ENCODE measurements at regions not wholly inside any gene's neighbourhood (a gene's known extent, or its start where the extent isn't known, plus 50 kb on each side); places are given as distances from the start of the nearest gene placed in this dataset.

DNA sequence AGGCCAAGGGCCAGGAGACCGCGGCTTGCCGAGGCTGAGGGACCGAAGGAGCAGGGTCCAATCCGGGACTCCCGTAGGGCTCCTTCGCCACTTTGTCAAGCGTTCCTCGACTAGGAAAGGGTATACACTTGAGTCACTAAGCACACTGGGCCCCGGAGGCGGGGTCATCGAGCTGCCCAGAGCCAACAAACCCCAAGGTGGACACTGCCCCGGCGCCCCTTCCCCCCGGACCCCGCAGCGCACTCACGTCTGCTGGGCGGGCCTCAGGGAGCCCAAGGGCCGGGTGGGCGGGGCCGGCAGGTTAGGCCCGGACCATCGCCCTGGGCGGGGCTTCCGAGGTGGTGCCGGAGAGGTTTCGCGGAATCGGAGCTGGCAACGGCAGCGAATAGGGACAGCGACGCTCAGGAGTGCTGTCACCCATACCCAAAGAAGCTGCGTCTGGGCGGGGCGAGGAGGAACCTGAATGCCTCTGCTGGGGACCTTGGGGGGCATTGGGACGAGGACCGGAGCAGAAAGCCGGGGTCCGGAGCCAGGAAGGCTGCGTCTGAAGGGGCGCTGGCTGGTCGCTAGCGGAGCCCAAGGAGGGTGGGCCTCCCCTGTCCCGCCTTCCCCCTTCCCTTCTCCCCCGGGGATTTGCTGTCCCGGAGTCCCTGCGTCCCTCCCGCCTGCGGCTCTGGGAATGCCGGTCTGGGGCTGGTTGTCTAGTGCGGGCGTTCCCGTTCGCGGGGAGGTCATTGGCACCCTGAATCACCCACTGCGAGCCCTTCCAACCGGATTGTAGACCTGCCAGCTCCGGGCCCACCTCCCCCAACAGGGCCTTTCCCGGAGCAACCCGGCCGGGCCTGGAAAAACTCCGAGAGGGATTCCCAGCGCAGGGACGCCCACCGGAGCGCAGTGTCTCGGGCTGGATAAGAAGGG, 118.2 kb upstream of the SMURF2 start:
- TF ChIP-seq, protein P1, sequence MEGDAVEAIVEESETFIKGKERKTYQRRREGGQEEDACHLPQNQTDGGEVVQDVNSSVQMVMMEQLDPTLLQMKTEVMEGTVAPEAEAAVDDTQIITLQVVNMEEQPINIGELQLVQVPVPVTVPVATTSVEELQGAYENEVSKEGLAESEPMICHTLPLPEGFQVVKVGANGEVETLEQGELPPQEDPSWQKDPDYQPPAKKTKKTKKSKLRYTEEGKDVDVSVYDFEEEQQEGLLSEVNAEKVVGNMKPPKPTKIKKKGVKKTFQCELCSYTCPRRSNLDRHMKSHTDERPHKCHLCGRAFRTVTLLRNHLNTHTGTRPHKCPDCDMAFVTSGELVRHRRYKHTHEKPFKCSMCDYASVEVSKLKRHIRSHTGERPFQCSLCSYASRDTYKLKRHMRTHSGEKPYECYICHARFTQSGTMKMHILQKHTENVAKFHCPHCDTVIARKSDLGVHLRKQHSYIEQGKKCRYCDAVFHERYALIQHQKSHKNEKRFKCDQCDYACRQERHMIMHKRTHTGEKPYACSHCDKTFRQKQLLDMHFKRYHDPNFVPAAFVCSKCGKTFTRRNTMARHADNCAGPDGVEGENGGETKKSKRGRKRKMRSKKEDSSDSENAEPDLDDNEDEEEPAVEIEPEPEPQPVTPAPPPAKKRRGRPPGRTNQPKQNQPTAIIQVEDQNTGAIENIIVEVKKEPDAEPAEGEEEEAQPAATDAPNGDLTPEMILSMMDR (conservative IDR thresholded peaks at IDR 0.05; ENCODE audit: low read length), result no peak
- TF ChIP-seq EZH2phosphoT487 (IDR thresholded peaks at IDR 0.05; ENCODE audit: borderline replicate concordance, low read depth, low read length), result no peak
